ENCODE measurements at regions not wholly inside any gene's neighbourhood (a gene's known extent, or its start where the extent isn't known, plus 50 kb on each side); places are given as distances from the start of the nearest gene placed in this dataset.

- DNase-seq (ENCODE audit: low spot score) (no peak), FAIRE-seq (no peak), ATAC-seq (no peak)
- Histone ChIP-seq H4K20me1 (ENCODE audit: insufficient read depth, low read length) (no peaks in the 10 kb centered on the region), H3K9me3 (ENCODE audit: low read length) (peaks cover 75% of the 10 kb centered on the region), H3K27me3 (ENCODE audit: control insufficient read depth in 1 of 2, insufficient read depth in 2 of 2, low read length in 2 of 2) (no peaks in the 10 kb centered on the region), H3K79me2 (ENCODE audit: insufficient read depth, low read length) (no peaks in the 10 kb centered on the region), H3K4me2 (ENCODE audit: low read depth, low read length) (no peak overlapping the region), H3K27ac (ENCODE audit: extremely low read length, insufficient read depth, low read length) (no peak overlapping the region), H3K4me1 (ENCODE audit: insufficient read depth, low read length) (no peaks in the 10 kb centered on the region), H3K4me3 (replicated peaks in 1 of 3; ENCODE audit: insufficient read depth in 1 of 3, low read depth in 2 of 3, low read length in 3 of 3) (no peak overlapping the region), H3K36me3 (replicated peaks in 1 of 2; ENCODE audit: control insufficient read depth in 1 of 2, insufficient read depth in 2 of 2, low read length in 2 of 2) (no peaks in the 10 kb centered on the region), H2AFZ (ENCODE audit: low read length) (no peak overlapping the region), H3K9ac (ENCODE audit: insufficient read depth, low read depth, low read length) (no peak overlapping the region)
- 15% methylated on average over 7 of the region's 7 CpGs for WGBS (ENCODE audit: low lambda C conversion rate)
- no peak for TF ChIP-seq PAWR (CRISPR knock-in tag; IDR thresholded peaks at IDR 0.05; ENCODE audit: borderline replicate concordance)
- TF ChIP-seq, protein P1, sequence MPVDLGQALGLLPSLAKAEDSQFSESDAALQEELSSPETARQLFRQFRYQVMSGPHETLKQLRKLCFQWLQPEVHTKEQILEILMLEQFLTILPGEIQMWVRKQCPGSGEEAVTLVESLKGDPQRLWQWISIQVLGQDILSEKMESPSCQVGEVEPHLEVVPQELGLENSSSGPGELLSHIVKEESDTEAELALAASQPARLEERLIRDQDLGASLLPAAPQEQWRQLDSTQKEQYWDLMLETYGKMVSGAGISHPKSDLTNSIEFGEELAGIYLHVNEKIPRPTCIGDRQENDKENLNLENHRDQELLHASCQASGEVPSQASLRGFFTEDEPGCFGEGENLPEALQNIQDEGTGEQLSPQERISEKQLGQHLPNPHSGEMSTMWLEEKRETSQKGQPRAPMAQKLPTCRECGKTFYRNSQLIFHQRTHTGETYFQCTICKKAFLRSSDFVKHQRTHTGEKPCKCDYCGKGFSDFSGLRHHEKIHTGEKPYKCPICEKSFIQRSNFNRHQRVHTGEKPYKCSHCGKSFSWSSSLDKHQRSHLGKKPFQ (CRISPR knock-in tag; IDR thresholded peaks at IDR 0.05; ENCODE audit: insufficient replicate concordance) = no peak
- TF ChIP-seq KDM5B (CRISPR knock-in tag; IDR thresholded peaks at IDR 0.05; ENCODE audit: borderline replicate concordance) = no peak
- TF ChIP-seq, protein P2, sequence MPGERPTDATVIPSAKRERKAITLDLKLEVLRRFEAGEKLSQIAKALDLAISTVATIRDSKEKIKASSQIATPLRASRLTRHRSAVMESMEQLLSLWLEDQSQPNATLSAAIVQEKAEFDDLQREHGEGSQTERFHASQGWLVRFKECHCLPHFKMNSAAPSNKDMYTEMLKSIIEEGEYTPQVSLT (CRISPR knock-in tag; IDR thresholded peaks at IDR 0.05; ENCODE audit: borderline replicate concordance, low read depth) = no peak
- no peak for TF ChIP-seq NR3C1 (CRISPR knock-in tag; IDR thresholded peaks at IDR 0.05)
- in situ Hi-C loops (cut with HindIII; ENCODE audit: extremely low pct_ligation_motif_present, low pct_unique_long_range_greater_than_20kb) = no loop called here
- intact Hi-C loops (cut with micrococcal nuclease; ENCODE audit: unreplicated experiment) = no loop called here
- no TSS peak for BruUV-seq (replicated peaks)
- POLR2A ChIA-PET = no interaction called here
- CTCF ChIA-PET (ENCODE audit: low intra/inter-chr PET ratio, low total read pairs) = no interaction called here
These were observed 392.6 kb downstream of the PCDH17 start for GRCh38 chr13:58024103-58024502.

DNA sequence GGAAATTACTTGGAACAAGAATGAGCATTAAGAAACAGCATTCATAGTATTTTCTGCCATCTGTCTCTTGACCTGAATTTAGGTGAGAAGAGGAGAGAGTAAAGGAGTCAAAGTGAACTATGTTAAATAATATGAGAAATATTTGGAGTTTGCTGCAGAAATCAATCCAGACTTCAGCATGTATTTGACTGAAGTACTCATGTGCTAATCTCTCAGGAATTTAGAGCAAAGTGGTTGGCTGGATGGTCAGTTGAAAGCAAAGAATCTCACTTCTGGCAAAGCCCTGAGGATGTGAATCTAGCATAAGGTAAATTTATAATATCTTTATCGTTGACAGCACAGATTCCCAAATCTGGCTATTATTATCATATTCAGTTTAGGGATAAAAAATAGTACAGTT lies 394.3 kb downstream of the PCDH17 start:
- no peak for DNase-seq (ENCODE audit: low spot score)
- no peaks in the 10 kb centered on the region for H3K36me3 ChIP-seq (replicated peaks in 1 of 2; ENCODE audit: control insufficient read depth in 1 of 2, insufficient read depth in 2 of 2, low read length in 2 of 2)
- in situ Hi-C loops (cut with HindIII; ENCODE audit: extremely low pct_ligation_motif_present, low pct_unique_long_range_greater_than_20kb) = no loop called here
- H3K4me2 ChIP-seq (ENCODE audit: low read depth, low read length) = no peak overlapping the region
- ATAC-seq = no peak
- H3K79me2 ChIP-seq (ENCODE audit: insufficient read depth, low read length) = no peaks in the 10 kb centered on the region
- no peak overlapping the region for H3K27ac ChIP-seq (ENCODE audit: extremely low read length, insufficient read depth, low read length)
- peaks cover 60% of the 10 kb centered on the region for H3K9me3 ChIP-seq (ENCODE audit: low read length)
- intact Hi-C loops (cut with micrococcal nuclease; ENCODE audit: unreplicated experiment) = no loop called here
- H4K20me1 ChIP-seq (ENCODE audit: insufficient read depth, low read length) = no peaks in the 10 kb centered on the region
- H3K4me3 ChIP-seq (replicated peaks in 1 of 3; ENCODE audit: insufficient read depth in 1 of 3, low read depth in 2 of 3, low read length in 3 of 3) = no peak overlapping the region
- BruUV-seq (replicated peaks) = no TSS peak
- WGBS (ENCODE audit: low lambda C conversion rate) = 0% methylated on average over 1 of the region's 1 CpG
- H3K9ac ChIP-seq (ENCODE audit: insufficient read depth, low read depth, low read length) = no peak overlapping the region
- H3K4me1 ChIP-seq (ENCODE audit: insufficient read depth, low read length) = no peaks in the 10 kb centered on the region
- ChIA-PET POLR2A (no interaction called here), CTCF (ENCODE audit: low intra/inter-chr PET ratio, low total read pairs) (no interaction called here)
- no peak overlapping the region for H2AFZ ChIP-seq (ENCODE audit: low read length)
- FAIRE-seq = no peak
- no peaks in the 10 kb centered on the region for H3K27me3 ChIP-seq (ENCODE audit: control insufficient read depth in 1 of 2, insufficient read depth in 2 of 2, low read length in 2 of 2)
- TF ChIP-seq ZNF296 (CRISPR knock-in tag; conservative IDR thresholded peaks at IDR 0.05) (no peak), ZNF737 (CRISPR knock-in tag; IDR thresholded peaks at IDR 0.05; ENCODE audit: borderline replicate concordance) (no peak), SIX4 (CRISPR knock-in tag; IDR thresholded peaks at IDR 0.05) (no peak), MED13 (CRISPR knock-in tag; IDR thresholded peaks at IDR 0.05) (no peak), ZSCAN29 (CRISPR knock-in tag; conservative IDR thresholded peaks at IDR 0.05) (no peak), GFI1 (CRISPR knock-in tag; IDR thresholded peaks at IDR 0.05; ENCODE audit: borderline replicate concordance) (no peak)
- TF ChIP-seq, protein P3, sequence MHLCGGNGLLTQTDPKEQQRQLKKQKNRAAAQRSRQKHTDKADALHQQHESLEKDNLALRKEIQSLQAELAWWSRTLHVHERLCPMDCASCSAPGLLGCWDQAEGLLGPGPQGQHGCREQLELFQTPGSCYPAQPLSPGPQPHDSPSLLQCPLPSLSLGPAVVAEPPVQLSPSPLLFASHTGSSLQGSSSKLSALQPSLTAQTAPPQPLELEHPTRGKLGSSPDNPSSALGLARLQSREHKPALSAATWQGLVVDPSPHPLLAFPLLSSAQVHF (CRISPR knock-in tag; IDR thresholded peaks at IDR 0.05) = no peak

All from HepG2 (cell line).